ENCODE measurements at regions not wholly inside any gene's neighbourhood (a gene's known extent, or its start where the extent isn't known, plus 50 kb on each side); places are given as distances from the start of the nearest gene placed in this dataset.

- no peak overlapping the region for H3K4me3 ChIP-seq (ENCODE audit: low read depth, low read length)
- DNase-seq (ENCODE audit: low read depth) = no peak
- no peak for TF ChIP-seq POLR2A (IDR thresholded peaks at IDR 0.05; ENCODE audit: extremely low read depth, insufficient read length)
- no peak for TF ChIP-seq MYC (IDR thresholded peaks at IDR 0.05; ENCODE audit: low read depth, low read length)
- no peak for TF ChIP-seq CTCF (IDR thresholded peaks at IDR 0.05; ENCODE audit: low read depth, low read length)
- TF ChIP-seq MAX (IDR thresholded peaks at IDR 0.05; ENCODE audit: low read depth, low read length) = no peak
Observed at GRCh38 chr12:94053676-94054075, 94.7 kb upstream of the PLXNC1 start.

GRCh38 chr12:94055528-94055927 lies 92.8 kb upstream of the PLXNC1 start:
- DNase-seq (ENCODE audit: low read depth) = no peak
- H3K4me3 ChIP-seq (ENCODE audit: low read depth, low read length) = no peak overlapping the region
- TF ChIP-seq CTCF (IDR thresholded peaks at IDR 0.05; ENCODE audit: low read depth, low read length) (no peak), MAX (IDR thresholded peaks at IDR 0.05; ENCODE audit: low read depth, low read length) (no peak), POLR2A (IDR thresholded peaks at IDR 0.05; ENCODE audit: extremely low read depth, insufficient read length) (no peak), MYC (IDR thresholded peaks at IDR 0.05; ENCODE audit: low read depth, low read length) (no peak)

- H3K4me3 ChIP-seq (ENCODE audit: low read depth, low read length) = no peak overlapping the region
- TF ChIP-seq MYC (IDR thresholded peaks at IDR 0.05; ENCODE audit: low read depth, low read length) = no peak
- TF ChIP-seq CTCF (IDR thresholded peaks at IDR 0.05; ENCODE audit: low read depth, low read length) = no peak
- no peak for TF ChIP-seq POLR2A (IDR thresholded peaks at IDR 0.05; ENCODE audit: extremely low read depth, insufficient read length)
- DNase-seq (ENCODE audit: low read depth) = no peak
Observed at GRCh38 chr12:94056419-94057158, 91.8 kb upstream of the PLXNC1 start.

- TF ChIP-seq CTCF (IDR thresholded peaks at IDR 0.05; ENCODE audit: low read depth, low read length) (no peak), MYC (IDR thresholded peaks at IDR 0.05; ENCODE audit: low read depth, low read length) (no peak), MAX (IDR thresholded peaks at IDR 0.05; ENCODE audit: low read depth, low read length) (no peak), POLR2A (IDR thresholded peaks at IDR 0.05; ENCODE audit: extremely low read depth, insufficient read length) (no peak)
- H3K4me3 ChIP-seq (ENCODE audit: low read depth, low read length) = no peak overlapping the region
- DNase-seq (ENCODE audit: low read depth) = no peak
Observed at GRCh38 chr12:94057262-94058151, 90.9 kb upstream of the PLXNC1 start.

- H3K4me3 ChIP-seq (ENCODE audit: low read depth, low read length) = no peak overlapping the region
- no peak for TF ChIP-seq CTCF (IDR thresholded peaks at IDR 0.05; ENCODE audit: low read depth, low read length)
- no peak for TF ChIP-seq MAX (IDR thresholded peaks at IDR 0.05; ENCODE audit: low read depth, low read length)
- no peak for TF ChIP-seq POLR2A (IDR thresholded peaks at IDR 0.05; ENCODE audit: extremely low read depth, insufficient read length)
- no peak for TF ChIP-seq MYC (IDR thresholded peaks at IDR 0.05; ENCODE audit: low read depth, low read length)
- no peak for DNase-seq (ENCODE audit: low read depth)
Observed at GRCh38 chr12:94059394-94060368, 88.7 kb upstream of the PLXNC1 start.

All from NB4 (cell line).